GM12875 (cell line): ENCODE measurements at regions not wholly inside any gene's neighbourhood (a gene's known extent, or its start where the extent isn't known, plus 50 kb on each side); places are given as distances from the start of the nearest gene placed in this dataset.

Experiments
- H3K4me3 ChIP-seq: one replicate; pipeline ENCODE4 v1.5.1; 2011; ENCODE audit warnings: low read depth, low read length, control low read depth
- TF ChIP-seq, protein P1 (sequence below): IDR thresholded peaks from 2 replicates; pipeline ENCODE4 v1.5.1; 2011; ENCODE audit warnings: low read depth, mild to moderate bottlenecking, control low read depth, inconsistent platforms, low read length, moderate library complexity, borderline replicate concordance; ENCODE audit not compliant: insufficient read depth

DNA sequence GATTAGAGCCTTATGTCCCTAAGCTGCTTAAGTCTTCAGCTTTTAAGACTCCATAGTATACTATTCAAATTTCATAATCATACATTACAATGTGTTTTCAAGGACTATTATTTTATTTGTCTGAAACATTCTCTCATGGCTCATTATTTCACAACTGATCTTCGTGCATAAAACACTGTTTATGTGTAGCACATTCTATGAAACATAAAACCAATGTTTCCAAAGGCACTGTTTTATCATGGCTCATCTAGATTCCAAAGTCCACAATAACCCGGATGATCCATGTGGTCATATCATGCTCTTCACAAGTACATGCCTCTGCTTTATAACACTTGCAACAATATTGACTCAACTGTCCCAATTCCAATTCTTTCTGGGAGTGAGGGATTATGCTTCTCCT lies 806.1 kb downstream of the TNS3 start:
- no peak overlapping the region for H3K4me3 ChIP-seq
- TF ChIP-seq, protein P1, sequence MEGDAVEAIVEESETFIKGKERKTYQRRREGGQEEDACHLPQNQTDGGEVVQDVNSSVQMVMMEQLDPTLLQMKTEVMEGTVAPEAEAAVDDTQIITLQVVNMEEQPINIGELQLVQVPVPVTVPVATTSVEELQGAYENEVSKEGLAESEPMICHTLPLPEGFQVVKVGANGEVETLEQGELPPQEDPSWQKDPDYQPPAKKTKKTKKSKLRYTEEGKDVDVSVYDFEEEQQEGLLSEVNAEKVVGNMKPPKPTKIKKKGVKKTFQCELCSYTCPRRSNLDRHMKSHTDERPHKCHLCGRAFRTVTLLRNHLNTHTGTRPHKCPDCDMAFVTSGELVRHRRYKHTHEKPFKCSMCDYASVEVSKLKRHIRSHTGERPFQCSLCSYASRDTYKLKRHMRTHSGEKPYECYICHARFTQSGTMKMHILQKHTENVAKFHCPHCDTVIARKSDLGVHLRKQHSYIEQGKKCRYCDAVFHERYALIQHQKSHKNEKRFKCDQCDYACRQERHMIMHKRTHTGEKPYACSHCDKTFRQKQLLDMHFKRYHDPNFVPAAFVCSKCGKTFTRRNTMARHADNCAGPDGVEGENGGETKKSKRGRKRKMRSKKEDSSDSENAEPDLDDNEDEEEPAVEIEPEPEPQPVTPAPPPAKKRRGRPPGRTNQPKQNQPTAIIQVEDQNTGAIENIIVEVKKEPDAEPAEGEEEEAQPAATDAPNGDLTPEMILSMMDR = no peak

DNA sequence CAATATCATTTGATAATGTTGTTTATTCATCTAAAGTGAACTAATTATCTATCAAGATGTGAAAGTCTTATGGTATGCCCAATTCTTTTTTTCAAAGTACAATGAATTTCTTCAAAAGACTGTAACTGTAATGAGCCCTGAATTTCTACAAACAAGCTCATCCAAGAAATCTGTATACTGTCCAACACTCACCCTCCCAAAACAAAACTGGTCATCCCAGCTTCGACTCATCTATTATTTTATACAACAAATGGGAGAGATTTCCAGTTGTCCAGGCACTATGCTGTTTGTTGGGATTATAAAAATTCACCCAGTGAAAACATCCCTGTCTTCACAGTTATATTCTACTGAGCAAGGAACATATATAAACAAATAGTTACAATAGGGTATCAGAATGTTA lies 806.9 kb downstream of the TNS3 start:
- H3K4me3 ChIP-seq = no peak overlapping the region
- TF ChIP-seq, protein P1 = no peak

DNA sequence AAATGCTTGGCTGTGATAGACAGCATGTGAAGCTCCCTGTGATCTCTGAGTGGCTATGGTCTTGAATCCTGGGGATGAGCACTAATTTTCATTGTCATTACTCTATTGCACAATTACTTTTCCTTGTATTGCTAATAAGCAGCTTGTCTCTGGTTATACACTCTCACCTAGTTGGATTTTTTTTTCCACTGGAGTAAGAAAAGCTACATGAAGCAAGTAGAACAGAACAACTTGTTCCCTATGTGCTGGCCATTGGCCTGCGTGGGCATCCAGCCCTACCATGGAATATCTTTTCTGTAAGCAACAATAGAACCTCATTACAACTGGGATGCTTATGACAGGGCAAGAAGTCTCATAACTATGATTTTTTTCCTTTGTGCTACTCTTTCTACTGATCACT lies 807.4 kb downstream of the TNS3 start:
- TF ChIP-seq, protein P1 = no peak
- no peak overlapping the region for H3K4me3 ChIP-seq

DNA sequence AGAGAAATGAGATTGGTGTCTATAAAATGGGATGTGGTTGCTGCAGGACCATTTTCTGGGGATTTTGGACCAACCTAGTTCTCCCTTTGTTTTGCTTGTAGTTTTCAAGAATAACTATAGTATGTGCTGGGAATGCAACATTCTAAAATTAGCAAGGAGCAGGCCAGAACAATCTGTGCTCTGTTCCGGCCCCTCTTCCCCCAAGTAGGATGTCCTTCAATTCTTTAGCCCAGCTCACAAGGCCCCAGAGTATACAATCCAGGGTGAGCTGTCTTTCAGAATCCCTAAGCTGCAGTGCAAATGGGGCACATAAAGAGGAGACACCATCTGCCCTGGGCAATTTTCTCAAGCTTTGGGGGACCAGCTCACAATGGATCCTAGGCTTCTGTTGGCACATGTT lies 809.1 kb downstream of the TNS3 start:
- TF ChIP-seq, protein P1 = no peak
- no peak overlapping the region for H3K4me3 ChIP-seq

DNA sequence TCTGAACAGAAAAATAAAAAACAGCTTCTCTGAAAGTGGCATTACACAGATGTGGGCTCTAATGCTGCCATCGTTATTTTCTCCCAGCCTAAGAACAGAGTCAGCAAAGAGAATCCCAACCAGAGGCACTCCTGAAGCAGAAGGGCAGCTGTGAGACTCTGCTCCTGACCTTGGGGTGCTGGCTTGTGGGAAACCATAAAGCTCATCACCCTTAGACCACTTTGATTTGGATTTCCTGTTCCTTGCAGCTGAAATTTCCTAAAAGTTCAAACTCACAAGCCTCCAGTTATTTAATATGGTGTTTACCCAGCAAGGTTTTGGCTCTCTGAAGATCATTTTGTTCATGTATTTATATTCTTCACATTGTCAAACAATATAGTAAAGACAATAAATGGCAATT lies 814.8 kb downstream of the TNS3 start:
- TF ChIP-seq, protein P1 = no peak

DNA sequence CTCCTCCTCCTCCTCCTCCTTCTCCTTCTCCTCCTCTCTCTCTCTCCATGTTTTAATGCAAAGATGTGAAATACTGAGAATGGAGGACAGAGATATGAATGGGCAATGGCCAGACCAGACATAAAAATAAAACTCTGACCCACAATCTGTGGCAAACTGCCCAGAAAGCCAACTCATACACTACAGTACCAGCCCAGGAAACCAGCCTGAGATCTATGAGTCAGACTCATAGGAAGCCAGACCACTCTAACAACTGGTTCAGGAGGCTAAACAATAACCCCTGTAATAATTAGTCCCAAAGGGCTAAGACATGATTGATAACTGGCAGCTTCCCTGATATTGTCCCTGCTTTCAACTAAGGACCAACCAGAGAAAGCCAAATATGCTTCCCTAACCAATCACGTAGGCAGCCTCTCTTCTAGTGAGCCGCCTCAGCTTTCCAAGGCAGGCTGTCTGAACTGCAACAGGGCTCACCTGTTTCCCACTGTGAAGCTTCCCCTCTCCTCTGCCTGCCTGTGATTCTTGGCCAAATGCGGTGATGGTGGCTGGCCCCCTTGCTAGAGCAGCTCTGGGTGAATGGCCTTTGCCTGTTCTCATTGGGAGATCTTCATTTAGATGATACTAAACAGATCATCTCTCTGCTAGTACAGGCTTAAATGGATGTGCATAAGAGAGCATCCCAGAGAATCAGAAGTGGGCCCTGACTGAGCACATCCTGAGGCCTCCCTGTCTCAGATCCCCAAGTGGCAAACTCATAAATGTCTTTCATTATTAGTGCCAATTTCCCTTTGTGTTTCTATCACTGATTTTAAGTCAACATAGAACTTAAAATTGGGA lies 817.6 kb downstream of the TNS3 start:
- TF ChIP-seq, protein P1 = no peak
- H3K4me3 ChIP-seq = no peak overlapping the region

More for the DNA sequence above, 814.8 kb downstream of the TNS3 start:
- no peak overlapping the region for H3K4me3 ChIP-seq

DNA sequence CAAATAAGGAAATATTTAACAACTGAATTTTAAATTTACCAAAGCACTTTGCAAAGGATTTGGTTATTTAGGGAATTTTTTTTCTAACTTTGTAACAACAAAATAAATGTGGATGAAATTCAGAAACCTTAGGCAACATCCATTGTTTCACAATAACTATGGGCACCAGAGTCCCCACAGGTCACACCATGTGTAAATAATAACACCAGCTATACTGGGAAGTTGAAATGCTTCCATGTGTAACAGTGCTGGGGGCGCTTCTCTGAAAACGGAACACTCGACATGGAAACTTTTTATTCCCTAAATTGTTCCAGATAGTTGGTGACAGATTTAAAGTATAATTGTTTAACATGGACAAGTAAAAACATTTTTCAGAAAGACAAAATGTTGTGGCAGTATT lies 818.6 kb downstream of the TNS3 start:
- H3K4me3 ChIP-seq = no peak overlapping the region
- TF ChIP-seq, protein P1 = no peak
